Neural crest cell (in vitro differentiated cells): ENCODE measurements at regions not wholly inside any gene's neighbourhood (a gene's known extent, or its start where the extent isn't known, plus 50 kb on each side); places are given as distances from the start of the nearest gene placed in this dataset.

Experiments
- DNase-seq: peaks from one replicate; pipeline ENCODE4 v3.0.0; 2021; ENCODE audit warnings: low read depth, mixed read lengths, low spot score
- H3K27ac Mint-ChIP-seq: one replicate; pipeline ENCODE4 v1.8.0; 2021; ENCODE audit warnings: mild to moderate bottlenecking, mixed read lengths; ENCODE audit not compliant: unreplicated experiment
- H3K27me3 Mint-ChIP-seq: 2 replicates; pipeline ENCODE4 v1.8.0; 2021; ENCODE audit warnings: low read depth, mild to moderate bottlenecking, mixed read lengths
- H3K36me3 Mint-ChIP-seq: 2 replicates; pipeline ENCODE4 v1.8.0; 2021; ENCODE audit warnings: low read depth, mild to moderate bottlenecking, mixed read lengths
- H3K4me1 Mint-ChIP-seq: 2 replicates; pipeline ENCODE4 v1.8.0; 2021; ENCODE audit warnings: mixed read lengths
- H3K4me3 Mint-ChIP-seq: one replicate; pipeline ENCODE4 v1.8.0; 2021; ENCODE audit warnings: mild to moderate bottlenecking, mixed read lengths
- H3K9me3 Mint-ChIP-seq: 2 replicates; pipeline ENCODE4 v1.8.0; 2021; ENCODE audit warnings: mixed read lengths
- TF ChIP-seq, protein P1 (sequence below): fragments of 200-600 bp; sonication (generic); conservative IDR thresholded peaks from 2 replicates; pipeline ENCODE4 v1.5.0; 2021; ENCODE audit warnings: antibody characterized with exemption, mild to moderate bottlenecking

DNA sequence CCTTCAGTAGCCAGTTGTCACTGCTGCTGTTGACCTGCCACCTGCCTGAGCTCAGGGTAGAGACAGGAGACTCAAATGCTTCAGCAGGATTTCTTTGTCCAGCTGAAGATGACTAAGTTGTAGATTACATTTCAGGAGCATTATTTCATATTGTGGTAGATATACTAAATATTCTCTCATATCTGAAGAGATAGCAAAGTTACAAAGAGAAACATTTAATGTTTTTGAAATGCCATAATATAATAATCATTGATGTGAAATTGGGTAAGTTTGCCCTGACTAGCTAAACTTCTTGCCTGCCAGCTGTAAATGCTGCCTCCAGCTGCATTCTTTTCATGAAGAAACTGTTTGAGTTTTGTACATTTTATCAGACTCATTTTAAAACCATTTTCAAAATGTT lies 247.6 kb upstream of the CNKSR2 start:
- H3K9me3 Mint-ChIP-seq, result peaks cover 2% of the 10 kb centered on the region
- H3K27ac Mint-ChIP-seq, result no peak overlapping the region
- H3K27me3 Mint-ChIP-seq, result no peaks in the 10 kb centered on the region
- TF ChIP-seq, protein P1, sequence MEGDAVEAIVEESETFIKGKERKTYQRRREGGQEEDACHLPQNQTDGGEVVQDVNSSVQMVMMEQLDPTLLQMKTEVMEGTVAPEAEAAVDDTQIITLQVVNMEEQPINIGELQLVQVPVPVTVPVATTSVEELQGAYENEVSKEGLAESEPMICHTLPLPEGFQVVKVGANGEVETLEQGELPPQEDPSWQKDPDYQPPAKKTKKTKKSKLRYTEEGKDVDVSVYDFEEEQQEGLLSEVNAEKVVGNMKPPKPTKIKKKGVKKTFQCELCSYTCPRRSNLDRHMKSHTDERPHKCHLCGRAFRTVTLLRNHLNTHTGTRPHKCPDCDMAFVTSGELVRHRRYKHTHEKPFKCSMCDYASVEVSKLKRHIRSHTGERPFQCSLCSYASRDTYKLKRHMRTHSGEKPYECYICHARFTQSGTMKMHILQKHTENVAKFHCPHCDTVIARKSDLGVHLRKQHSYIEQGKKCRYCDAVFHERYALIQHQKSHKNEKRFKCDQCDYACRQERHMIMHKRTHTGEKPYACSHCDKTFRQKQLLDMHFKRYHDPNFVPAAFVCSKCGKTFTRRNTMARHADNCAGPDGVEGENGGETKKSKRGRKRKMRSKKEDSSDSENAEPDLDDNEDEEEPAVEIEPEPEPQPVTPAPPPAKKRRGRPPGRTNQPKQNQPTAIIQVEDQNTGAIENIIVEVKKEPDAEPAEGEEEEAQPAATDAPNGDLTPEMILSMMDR, result no peak
- DNase-seq, result no peak
- no peaks in the 10 kb centered on the region for H3K4me1 Mint-ChIP-seq
- no peak overlapping the region for H3K4me3 Mint-ChIP-seq
- H3K36me3 Mint-ChIP-seq, result no peaks in the 10 kb centered on the region

DNA sequence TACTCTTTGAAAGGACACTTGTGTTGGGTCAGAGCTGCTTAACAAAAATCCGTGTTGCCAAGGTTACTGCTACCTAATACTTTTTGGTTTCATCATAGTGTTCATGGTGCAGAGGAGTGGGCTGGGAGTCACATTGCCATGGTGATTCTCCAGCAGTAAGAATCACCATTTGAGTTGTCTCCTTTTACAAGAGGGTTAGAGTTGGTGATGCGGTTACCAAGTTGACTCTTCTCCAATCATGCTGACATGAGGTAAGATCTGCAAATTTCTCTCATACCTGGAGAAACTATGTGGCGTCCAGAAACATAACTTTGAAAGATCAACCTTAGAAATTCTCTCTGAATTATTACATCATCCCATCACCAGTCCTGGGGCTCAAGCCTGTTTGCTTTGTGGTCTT lies 242.9 kb upstream of the CNKSR2 start:
- Mint-ChIP-seq H3K4me1 (no peaks in the 10 kb centered on the region), H3K9me3 (peaks cover 5% of the 10 kb centered on the region), H3K36me3 (no peaks in the 10 kb centered on the region), H3K27me3 (no peaks in the 10 kb centered on the region), H3K4me3 (no peak overlapping the region), H3K27ac (no peak overlapping the region)
- TF ChIP-seq, protein P1, result no peak
- DNase-seq, result no peak

DNA sequence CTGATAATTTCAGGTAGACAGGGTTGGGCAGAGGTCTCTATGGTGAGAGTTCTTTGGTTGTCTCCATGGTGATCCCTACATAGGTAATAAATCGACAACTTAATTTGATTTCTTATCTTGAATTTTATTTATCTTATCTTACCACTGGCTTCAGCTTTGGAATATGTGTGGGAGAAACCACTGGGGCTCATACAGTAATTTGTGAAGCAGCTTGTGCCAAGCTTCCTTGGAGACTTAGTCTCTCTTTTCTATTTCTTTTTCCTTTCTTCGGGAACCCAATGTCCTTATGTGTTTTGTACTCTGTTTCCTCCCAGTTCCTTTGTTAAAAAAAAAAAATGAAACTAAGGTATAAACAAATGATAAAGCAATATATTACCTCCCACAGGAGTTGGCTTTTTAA lies 242.4 kb upstream of the CNKSR2 start:
- Mint-ChIP-seq H3K9me3 (peaks cover 5% of the 10 kb centered on the region), H3K4me1 (no peaks in the 10 kb centered on the region), H3K4me3 (no peak overlapping the region), H3K36me3 (no peaks in the 10 kb centered on the region), H3K27ac (no peak overlapping the region), H3K27me3 (no peaks in the 10 kb centered on the region)
- DNase-seq, result no peak
- TF ChIP-seq, protein P1, result no peak

DNA sequence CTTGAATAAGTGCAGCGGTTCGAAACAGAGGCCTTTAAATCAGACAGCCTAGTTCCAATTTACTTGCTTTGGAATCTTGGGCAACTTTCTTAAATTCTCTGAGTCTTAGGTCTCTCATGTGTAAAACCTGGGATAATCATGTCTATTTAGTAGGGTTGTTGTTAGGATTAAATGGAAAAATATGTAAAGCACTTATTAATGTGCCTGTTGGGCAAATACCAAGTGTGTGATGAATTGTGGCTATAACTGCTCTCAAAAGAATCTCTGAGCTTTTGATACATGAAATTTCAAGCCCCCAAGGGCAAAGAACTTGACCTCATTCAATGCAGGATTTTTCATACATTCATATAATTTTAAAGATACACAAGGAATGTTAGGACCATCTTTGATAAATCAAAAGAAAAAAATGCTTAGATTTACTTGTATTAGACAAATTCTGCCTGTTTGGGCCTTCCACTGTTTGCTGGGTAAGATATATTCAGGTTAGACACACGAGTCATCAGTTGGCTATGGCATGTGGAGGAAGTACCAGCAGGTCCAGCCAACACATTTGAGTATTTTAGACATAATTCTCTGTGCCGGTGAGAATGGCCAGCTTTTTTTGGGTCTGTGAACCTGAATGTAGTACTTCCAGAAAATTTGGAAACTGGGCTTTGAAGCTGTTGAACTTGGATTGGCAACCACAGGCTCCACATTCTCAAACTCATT lies 241.4 kb upstream of the CNKSR2 start:
- Mint-ChIP-seq H3K27ac (no peak overlapping the region), H3K4me3 (no peak overlapping the region), H3K27me3 (no peaks in the 10 kb centered on the region), H3K9me3 (peaks cover 5% of the 10 kb centered on the region), H3K4me1 (no peaks in the 10 kb centered on the region), H3K36me3 (no peaks in the 10 kb centered on the region)
- TF ChIP-seq, protein P1, result no peak
- DNase-seq, result no peak

DNA sequence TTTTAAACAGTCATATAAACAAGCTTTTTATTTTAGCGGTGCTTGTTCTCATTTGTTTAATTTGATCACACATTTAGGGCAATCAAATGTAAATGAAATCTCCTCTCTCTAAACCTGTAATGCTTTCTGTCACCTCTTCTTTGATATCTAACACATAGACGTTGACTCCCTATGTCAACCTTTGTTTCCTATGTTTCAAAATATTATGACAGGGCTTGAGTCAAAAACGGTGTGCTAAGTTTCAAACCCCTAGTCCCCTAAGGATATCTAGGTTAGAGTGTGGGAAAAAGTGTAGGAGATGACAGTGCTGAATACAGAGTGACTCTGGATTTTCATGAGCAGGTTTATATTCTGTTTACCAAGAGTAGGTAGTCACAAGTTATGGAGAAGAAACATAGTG lies 224.0 kb upstream of the CNKSR2 start:
- H3K36me3 Mint-ChIP-seq, result no peaks in the 10 kb centered on the region
- DNase-seq, result no peak
- TF ChIP-seq, protein P1, result no peak
- no peaks in the 10 kb centered on the region for H3K27me3 Mint-ChIP-seq
- H3K9me3 Mint-ChIP-seq, result peaks cover 3% of the 10 kb centered on the region
- H3K4me1 Mint-ChIP-seq, result peaks cover 24% of the 10 kb centered on the region
- no peak overlapping the region for H3K27ac Mint-ChIP-seq
- no peak overlapping the region for H3K4me3 Mint-ChIP-seq
